Thyroid gland (tissue), 4 donors: ENCODE measurements at regions not wholly inside any gene's neighbourhood (a gene's known extent, or its start where the extent isn't known, plus 50 kb on each side); places are given as distances from the start of the nearest gene placed in this dataset.

Source experiments
- POLR2A ChIP-seq, 2 donors: fragments of 450-650 bp; IDR thresholded peaks; one replicate each; pipeline ENCODE4 v1.6.1; 2017; ENCODE audit warnings: antibody characterized with exemption in 2 of 2, mild to moderate bottlenecking in 2 of 2, moderate library complexity in 1 of 2
- TF ChIP-seq, protein P1 (sequence below), 6 experiments: fragments of 200-600 bp in 3 of 6; fragments of 450-650 bp in 3 of 6; sonication (generic) in 3 of 6; IDR thresholded peaks; one replicate each; pipeline ENCODE4 v1.5.1; 2016 to 2019; ENCODE audit warnings: antibody characterized with exemption in 6 of 6, mild to moderate bottlenecking in 2 of 6, inconsistent platforms in 1 of 6, moderate library complexity in 1 of 6

DNA sequence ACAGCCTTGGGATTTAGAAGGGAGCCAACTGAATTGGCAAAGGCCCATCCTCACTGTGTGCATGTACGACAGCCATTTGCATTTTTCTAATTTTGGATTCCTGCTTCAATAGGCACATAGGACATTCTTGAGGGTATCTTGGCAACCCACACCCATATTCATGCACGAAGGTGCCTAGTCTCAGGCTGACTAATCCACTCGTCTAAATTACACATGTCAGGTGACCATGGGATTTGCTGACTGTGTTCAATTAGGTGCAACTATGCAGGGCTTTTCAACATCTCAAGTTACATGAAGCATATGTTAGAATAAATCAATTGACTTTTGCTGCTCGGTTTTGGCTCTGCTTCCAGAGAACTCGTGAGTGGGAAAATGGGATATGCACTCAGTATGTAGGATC, 249.7 kb downstream of the SP3 start:
- TF ChIP-seq, protein P1, sequence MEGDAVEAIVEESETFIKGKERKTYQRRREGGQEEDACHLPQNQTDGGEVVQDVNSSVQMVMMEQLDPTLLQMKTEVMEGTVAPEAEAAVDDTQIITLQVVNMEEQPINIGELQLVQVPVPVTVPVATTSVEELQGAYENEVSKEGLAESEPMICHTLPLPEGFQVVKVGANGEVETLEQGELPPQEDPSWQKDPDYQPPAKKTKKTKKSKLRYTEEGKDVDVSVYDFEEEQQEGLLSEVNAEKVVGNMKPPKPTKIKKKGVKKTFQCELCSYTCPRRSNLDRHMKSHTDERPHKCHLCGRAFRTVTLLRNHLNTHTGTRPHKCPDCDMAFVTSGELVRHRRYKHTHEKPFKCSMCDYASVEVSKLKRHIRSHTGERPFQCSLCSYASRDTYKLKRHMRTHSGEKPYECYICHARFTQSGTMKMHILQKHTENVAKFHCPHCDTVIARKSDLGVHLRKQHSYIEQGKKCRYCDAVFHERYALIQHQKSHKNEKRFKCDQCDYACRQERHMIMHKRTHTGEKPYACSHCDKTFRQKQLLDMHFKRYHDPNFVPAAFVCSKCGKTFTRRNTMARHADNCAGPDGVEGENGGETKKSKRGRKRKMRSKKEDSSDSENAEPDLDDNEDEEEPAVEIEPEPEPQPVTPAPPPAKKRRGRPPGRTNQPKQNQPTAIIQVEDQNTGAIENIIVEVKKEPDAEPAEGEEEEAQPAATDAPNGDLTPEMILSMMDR (IDR thresholded peaks at IDR 0.05) = no peak
- no peak for TF ChIP-seq POLR2A (IDR thresholded peaks at IDR 0.05)
